ENCODE measurements at regions not wholly inside any gene's neighbourhood (a gene's known extent, or its start where the extent isn't known, plus 50 kb on each side); places are given as distances from the start of the nearest gene placed in this dataset.

DNA sequence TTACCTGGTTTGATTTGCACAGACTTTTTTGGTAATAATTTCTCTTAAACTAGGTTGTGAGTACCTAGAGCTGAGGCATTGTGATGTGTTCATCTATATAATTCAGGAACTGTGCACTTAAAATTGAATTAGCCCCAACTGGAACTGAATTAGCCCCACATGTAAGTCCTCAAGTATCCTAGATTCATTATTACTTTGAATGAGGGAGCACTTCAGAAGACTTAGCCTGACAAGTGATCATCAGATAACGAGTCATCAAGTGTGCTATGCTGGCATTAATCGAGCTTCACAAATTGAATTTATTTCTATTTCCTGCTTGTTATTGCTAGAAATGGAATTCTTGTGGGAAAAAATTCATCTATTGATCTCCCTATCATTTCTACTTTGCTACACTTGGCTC, 323.4 kb upstream of the SEMA3D start:
- DNase-seq (ENCODE audit: low read depth) = no peak

DNA sequence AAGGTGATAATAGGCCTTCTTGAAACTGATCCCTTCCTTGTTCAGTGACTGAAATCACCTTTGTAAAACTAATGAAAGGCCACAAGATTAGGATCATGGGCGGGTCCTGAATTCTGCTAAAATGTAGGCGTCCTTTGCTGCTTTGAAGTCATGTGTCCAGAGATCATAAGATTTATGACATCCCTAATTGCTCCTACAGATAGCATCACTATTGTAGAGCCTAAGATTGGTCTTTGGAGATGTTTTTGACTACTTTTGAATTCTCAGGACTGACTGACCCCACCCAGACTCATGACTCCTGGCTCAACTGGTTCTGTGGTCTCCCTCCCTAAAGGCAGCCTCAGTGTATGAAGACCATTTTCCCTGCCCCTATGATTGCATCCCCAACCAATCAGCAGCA, 322.6 kb upstream of the SEMA3D start:
- no peak for DNase-seq (ENCODE audit: low read depth)

DNA sequence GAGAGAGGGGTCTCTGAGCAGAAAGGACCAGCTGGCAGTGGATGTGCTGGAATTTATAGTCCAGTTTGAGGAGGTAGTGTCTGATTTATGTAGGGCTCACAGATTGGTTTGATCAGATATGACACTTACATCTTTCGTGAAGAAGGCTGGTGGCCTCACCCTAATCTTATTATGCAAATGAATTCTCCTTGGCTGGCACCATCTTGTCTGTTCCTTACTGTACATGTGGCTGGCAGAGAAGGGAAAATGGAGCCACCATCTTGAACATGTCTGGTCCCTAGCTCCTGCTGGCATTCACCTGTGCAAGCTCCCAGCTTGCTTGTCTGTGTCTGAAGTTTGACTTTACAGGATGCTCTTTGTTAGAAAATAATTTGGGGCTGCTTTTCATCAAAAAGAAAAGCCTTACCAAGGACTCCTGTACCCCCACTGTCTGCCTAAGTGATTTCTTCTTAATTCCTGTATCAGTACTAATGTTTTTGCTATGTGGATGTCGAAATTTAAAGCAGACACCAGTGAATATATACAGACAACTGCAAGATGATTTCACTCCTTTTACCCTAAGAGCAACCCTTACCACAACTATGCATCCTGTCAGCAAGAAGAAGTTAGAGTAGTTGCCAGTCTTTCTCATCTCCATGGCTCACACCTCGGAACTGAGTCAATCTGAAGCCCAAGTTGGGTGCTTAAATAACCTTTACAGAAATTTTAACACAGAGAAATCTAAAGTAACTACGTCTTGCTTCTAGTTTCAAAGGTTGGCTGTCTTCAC, 322.0 kb upstream of the SEMA3D start:
- DNase-seq (ENCODE audit: low read depth) = peak; percentile 14

DNA sequence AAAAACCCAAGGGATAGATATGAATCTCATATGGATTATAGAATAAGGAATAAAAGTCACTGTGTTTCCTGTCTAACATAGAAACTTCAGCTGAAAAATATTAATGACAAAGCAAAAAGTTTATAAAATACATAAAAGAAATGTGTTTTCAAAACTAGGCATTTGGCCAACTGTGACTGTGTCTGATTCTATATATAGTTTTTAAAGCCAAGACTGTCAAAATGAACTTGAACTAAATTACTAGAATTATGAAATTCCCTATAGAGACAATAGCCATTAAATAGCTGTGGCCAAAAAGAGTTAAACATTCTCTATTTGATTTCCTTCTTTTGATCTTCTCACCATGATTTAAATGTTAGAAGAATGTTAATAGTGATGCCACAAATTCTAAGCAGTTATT, 311.2 kb upstream of the SEMA3D start:
- DNase-seq (ENCODE audit: low read depth) = no peak

DNA sequence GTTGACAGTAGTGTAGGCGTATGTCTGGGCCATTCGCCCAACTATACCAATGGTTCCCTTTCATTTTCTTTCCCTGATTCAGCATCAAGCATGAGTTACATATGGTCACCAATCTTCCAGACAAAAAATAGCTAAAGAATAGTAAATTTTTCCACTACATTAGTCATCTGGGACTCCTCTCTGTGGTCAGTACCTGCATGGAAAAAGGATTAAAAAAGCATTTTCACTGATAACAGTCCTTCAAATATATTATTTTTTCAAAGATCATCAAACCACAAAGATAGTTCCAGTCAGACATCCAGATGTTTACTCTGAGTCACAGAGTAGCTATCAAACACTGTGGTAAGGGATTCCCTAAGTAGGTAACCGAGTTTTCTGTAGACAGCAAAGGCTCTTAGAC, 302.6 kb upstream of the SEMA3D start:
- peak; percentile 78 for DNase-seq (ENCODE audit: low read depth)

DNA sequence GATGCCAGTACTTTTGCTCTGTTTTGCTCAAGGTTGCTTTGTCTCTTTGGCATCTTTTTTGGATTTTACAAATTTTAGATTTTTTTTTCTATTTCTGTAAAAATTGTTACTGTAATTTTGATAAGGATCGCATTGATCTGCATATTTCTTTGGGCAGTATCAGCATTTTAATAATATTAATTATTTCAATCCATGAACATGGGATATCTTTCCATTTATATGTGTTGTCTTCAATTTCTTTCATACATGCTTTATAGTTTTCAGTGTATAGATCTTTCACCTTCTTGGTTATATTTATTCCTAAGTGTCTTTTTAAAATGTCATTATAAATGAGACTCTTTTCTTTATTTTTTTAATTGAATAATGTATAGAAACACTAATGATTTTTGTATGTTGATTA, 301.6 kb upstream of the SEMA3D start:
- DNase-seq (ENCODE audit: low read depth) = no peak

DNA sequence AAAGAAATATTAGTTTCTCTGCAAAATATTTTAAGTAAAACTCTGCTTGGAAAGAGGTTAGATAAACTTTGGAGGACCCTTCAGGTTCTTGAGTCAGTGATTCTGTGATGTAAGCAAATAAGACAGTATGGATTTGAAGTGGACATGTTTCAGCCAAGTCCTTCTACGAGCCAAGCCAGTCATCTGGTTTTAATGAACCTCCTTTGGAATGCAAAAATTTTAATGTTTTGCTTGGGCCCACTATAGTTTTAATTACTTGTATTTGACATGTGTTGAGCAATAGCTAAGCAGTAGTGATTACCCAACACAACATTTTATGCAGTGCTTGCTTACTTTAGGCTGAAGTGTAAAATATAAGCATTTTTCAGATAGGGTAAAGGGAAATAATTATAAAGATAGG, 296.3 kb upstream of the SEMA3D start:
- no peak for DNase-seq (ENCODE audit: low read depth)

DNA sequence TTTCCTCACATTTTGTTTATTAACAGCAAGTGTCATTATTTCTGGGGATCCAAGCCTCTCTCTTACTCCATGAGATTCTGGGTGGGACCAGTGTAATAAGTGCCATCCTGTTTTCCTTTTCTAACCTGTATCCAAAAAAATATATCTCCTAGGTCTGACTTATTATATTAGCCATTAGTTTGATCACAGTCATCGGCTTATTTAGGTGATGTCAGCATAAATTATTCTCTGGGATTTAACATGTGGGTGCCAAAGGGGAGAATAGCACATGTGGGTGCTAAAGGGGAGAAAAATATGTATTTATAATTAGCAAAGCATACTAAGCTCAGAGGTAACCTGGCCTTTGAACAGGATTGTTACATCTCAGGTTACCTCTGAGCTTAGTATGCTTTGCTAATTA, 293.8 kb upstream of the SEMA3D start:
- no peak for DNase-seq (ENCODE audit: low read depth)

DNA sequence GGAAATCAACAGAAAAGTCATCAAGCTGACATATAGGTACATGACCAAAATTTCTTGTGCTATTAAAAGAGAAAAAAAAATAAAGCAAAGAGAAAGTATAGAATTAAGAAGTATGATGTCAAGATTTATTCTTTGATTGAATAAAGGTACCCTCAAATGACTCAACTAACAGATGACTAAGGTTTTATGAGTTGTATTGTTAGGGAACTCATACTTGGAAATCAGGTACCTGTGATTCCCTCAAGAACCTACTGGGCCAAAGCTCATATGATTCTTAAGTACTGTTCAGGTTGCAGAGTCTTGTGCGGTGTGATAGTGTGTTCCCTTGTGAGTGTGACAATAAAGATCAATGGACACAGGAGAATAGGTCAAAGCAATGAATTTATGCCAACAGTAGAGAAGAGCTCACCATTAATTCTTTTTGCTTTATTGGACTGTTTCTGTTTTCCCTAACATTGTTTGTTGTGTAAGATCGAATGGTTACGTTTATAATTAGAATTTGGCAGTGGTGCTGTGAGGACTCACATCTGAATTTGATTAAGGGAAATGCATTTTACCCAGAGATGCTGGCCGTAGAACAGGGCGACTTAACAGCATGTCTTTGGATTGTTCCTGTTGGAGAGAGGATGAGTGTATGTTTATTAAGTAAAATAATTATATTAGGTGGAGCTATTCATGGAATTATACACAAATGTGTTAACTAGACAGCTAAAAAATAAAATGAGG, 293.2 kb upstream of the SEMA3D start:
- DNase-seq (ENCODE audit: low read depth) = no peak

DNA sequence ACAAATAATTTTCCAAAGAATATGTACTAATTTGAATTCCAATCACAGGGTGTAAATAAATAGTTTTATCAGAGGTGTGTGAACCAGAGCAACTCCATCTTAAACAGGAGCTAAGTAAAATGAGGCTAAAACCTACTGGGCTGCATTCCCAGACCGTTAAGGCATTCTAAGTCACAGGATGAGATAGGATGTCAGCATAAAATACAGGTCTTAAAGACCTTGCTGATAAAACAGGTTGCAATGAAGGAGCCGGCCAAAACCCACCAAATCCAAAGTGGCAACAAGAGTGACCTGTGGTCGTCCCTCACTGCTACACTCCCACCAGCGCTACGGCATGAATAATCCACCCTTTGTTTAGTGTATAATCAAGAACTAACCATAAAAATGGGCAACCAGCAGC, 291.7 kb upstream of the SEMA3D start:
- DNase-seq (ENCODE audit: low read depth) = no peak

DNA sequence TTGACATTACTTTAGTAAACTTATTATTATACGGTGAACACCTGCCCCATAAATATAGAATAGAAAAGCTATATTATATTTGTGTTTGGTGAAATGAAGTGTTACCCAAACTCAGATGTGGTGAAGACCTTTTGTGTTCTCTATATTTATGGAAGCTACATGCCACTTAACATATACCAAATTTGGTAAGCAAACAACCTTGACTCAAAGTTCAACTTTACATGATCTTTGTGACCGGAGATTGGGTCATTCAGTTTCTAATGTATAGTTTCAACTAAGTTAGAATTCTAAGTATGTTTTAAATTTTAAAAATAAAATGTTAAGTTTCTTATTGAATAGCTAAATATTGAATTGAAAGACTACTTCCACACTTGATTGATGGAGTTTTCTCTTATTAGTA, 288.6 kb upstream of the SEMA3D start:
- DNase-seq (ENCODE audit: low read depth) = no peak

DNA sequence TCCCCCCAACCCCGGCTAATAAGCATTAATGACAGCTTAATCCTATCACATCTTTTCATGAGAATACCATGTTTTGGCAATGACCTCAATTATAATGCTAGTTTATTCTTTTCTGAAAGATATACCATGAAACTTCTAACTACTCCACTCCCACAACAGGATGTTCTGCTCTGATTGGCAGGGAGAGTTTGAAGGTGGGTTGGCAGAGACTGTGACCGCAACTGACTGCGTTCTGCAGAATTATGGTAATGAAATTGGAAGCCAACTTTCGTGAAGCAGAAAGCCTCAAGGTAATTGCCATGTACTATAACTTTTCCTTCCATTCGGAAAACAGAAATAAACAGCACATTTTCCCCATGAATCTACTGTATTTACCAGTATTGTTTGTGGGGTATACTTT, 288.2 kb upstream of the SEMA3D start:
- no peak for DNase-seq (ENCODE audit: low read depth)

DNA sequence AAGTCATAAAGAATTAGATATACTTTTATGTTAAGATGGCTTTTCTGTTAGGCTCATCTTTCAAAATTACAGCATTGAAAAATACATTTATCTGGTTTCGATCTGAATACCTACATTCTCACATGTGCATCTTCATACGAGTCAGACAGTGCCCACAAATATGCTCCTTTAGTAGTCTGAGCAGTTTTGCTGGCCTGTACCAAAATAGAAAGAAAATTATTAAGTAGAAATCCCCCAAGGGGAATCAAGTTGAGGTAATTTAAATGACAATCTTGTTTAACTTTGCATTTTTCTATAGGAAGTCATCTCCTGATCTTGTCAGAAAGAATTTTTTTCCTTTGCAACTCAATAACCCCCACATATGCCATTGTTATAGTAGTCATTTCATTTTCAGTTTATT, 287.4 kb upstream of the SEMA3D start:
- no peak for DNase-seq (ENCODE audit: low read depth)

DNA sequence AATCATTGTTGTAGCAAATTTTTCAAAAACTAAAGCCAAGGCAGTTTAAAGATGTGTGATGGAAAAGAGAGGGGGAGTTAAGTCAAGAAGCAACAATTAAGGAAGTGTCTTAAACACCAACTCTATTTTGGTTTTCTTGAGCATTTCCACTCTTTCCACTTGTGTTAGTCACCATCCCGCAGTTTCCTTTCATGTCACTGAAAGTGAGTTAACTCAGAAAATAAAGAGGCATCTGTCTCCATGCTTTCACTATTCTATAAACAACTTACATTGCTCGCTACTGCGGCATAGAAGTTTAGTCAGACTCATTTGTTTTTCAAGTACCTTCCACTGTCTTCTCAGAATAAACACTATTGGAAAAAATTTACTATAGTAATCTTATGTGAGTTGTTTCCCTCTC, 284.9 kb upstream of the SEMA3D start:
- peak; percentile 48 for DNase-seq (ENCODE audit: low read depth)

DNA sequence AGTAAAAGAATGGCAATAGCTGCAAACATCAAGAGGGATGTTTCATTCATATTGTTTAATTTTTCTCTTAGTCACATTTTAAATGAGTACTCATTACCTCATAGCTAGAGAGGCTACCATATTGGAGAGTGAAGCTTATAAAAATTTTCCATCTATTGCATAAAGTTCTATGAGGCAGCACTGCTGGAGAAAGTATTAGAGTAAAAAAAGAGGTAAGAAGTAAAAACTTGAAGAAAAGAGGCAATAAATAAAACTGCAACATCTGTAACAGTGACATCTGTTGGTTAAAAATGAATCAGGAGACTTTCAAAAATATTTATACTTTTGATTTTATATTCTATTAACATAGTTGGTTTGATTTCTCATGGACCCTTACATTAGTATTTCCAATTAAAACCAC, 284.5 kb upstream of the SEMA3D start:
- DNase-seq (ENCODE audit: low read depth) = no peak

DNA sequence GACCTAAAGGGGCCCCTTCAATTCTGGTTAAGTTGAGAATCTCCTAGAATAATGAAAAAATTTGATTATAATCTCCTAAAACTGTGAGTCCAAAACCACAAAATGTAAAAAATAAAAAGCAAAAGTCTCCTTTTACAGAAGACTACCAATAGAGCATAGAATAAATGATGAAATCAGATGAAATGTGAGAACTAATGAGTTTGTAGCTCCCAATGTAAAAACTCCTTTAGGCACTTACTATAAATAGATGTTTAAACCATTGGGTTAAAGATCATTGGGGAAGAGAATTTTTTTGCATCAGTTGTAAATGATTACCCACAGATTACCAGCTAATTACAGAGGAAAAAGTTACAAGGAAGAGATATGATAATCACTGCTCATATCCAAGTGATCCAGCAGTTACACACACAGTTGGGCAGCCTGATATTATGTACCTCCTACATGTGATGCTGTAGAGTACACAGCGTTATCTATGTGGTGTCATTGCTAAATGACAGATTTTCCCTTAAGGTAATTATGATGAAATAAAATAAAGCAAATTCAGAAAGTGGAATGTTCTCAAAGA, 282.7 kb upstream of the SEMA3D start:
- DNase-seq (ENCODE audit: low read depth) = no peak

DNA sequence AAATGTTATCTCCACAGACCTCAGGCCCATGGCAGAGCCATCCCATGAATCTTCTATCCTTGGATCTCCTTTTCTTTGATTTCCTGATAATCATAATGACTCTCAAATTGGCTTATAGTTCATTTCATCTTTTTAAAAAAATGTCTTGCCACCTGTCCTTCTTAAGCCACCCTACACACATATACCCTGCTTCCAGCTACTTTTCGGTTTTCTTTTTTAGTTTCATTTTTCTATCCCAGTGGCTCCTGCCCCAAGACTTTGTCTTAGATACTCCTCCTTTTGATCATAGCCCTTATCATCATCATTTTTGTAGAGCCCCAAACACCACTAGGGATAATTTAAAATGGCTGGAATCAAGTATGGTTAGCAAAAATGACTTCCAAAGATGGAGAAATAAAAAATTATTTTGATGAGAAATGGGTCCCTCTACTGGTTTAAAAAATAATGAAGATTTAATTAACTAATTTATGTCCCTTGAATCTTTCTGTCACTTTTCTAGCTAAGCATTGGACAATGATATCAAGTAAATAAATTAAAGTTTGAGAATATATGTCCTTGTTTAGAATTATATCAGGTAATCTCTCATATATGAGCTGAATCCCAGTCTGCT, 277.3 kb upstream of the SEMA3D start:
- no peak for DNase-seq (ENCODE audit: low read depth)

DNA sequence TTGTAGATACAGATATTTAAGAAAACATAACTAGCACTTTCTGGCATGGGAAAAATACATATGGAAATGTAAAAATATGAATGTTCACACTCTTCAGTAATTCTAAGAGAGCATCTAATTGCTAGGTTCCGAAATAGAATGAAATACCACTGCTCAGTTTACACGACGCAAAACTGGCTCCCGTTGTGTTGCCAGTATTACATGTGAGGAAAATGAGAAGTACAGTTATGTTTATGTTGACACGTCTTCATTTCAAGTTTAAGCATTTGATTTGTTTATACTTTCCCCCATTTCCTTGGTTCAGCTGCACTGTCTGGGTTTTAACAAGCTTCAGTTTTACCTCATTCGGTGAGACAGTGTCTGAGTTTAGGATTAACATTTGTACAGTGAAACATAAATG, 275.8 kb upstream of the SEMA3D start:
- no peak for DNase-seq (ENCODE audit: low read depth)

DNA sequence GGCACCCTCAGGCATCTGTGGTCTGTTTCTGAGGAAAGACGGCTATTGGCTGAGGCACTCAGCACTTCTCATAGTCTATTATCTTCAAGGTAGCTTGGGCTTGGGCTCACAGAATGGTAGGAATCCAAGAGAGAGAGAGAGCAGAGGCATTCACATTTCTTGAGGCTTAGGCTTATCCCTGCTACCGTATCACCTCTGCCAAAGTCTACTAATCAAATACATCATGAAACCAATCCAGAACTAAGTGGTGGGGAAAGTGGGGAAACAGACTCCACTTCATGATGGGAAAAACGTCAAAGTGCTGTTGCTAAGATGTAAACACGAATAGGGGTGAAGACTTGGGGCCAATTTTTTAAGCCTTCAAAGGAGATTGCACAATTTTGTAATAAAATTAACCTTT, 271.1 kb upstream of the SEMA3D start:
- DNase-seq (ENCODE audit: low read depth) = no peak

DNA sequence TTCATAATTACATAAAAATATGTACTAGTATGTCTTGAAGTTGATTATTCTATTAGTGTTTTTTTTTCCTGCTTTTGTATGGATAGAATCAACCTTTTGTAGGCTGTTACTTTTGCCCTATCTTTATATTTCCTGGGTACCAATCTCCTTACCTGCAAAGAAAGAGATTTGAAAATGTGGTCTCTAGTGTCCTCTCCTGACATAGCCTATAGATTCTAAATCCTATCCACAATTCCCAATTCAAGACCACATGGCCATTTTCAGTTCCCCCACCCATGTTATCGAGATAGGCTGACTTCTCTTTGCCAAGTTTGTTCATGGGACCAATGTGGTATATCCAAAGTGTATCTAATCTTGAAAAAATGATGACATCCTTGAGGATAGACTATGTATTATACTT, 269.4 kb upstream of the SEMA3D start:
- DNase-seq (ENCODE audit: low read depth) = no peak

DNA sequence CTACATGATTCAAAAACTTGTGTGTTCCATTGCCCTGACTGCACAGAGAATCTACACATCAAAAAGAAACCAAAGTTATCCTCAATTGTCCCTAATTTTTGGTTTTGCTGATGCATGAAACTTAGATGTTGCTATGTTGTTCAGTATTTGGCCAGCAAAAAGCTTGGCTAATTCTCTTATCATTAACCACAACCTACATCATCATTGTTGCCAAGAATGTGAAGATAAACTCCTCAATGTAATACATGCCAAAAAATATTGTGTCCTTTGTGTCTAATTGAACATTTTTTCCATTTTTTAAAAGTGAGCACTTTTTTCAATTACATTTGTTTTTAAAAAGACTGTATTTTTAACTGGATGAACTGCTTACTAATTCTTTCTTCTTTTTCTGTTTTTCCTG, 268.0 kb upstream of the SEMA3D start:
- DNase-seq (ENCODE audit: low read depth) = no peak

DNA sequence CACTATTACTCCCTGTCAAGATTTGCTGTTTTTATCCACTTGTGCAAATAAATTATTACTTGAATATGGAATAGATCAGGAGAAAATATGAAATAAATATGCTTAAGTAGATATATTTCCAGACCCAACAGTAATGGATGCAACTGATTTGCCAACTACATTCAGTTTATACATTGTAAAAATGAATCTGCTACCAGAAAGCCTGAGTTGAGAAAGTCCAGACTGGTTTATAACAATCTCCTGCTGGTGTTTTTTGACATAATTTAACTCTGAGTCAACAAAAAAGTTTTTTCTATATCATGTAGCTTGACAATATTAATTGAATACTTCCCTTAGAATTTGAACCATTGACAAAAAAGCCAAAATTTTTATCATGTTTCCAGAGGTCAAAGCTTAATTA, 265.8 kb upstream of the SEMA3D start:
- no peak for DNase-seq (ENCODE audit: low read depth)

DNA sequence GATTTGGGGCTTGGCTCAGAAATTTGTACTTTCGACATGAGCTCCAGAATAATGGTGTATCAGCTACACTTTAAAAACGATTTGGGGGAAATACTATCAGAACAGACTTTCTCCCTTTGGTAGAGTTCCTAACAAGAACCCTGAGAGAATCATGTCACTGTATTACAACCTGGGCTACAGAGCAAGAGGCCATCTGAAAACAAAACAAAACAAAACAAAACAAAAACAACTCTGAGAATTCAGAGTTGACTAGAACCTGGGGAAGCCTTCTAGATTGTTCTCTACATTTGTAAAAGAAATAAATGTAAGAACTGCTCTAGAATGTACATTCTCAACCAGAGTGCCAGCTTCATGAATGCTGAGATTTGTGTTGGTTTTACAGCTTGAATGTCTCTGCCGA, 262.6 kb upstream of the SEMA3D start:
- no peak for DNase-seq (ENCODE audit: low read depth)

Measured in Daoy (cell line).